Lung (tissue), 11 donors: ENCODE measurements at regions not wholly inside any gene's neighbourhood (a gene's known extent, or its start where the extent isn't known, plus 50 kb on each side); places are given as distances from the start of the nearest gene placed in this dataset.

Experiments used
- ATAC-seq: fragments of 200-7000 bp; cut with Tn5 transposase; one replicate; pipeline ENCODE4 v1.9.1; 2020; ENCODE audit warnings: moderate number of reproducible peaks; ENCODE audit not compliant: insufficient read depth, low FRiP score
- DNase-seq, 3 donors: peaks; one replicate each; pipeline ENCODE4 v3.0.0-alpha.2; 2013 to 2017
- H3K27ac ChIP-seq, 2 donors: one replicate each; pipeline ENCODE4 v1.5.1; 2013; ENCODE audit warnings: mild to moderate bottlenecking in 2 of 2, moderate library complexity in 2 of 2, control low read depth in 1 of 2, inconsistent platforms in 1 of 2, low read depth in 1 of 2, low read length in 1 of 2
- H3K27me3 ChIP-seq, 3 donors: one replicate each; pipeline ENCODE4 v1.5.1; 2013; ENCODE audit warnings: low read length in 2 of 3; ENCODE audit not compliant: control insufficient read depth in 3 of 3, insufficient read depth in 3 of 3
- H3K36me3 ChIP-seq, 4 donors: one replicate each; pipeline ENCODE4 v1.5.1; 2013; ENCODE audit warnings: low read length in 4 of 4, mild to moderate bottlenecking in 1 of 4, moderate library complexity in 1 of 4; ENCODE audit not compliant: control insufficient read depth in 4 of 4, insufficient read depth in 4 of 4
- H3K4me1 ChIP-seq, 5 donors: one replicate each; pipeline ENCODE4 v1.5.1; 2013; ENCODE audit warnings: low read length in 5 of 5, mild to moderate bottlenecking in 2 of 5, moderate library complexity in 1 of 5; ENCODE audit not compliant: control insufficient read depth in 5 of 5, insufficient read depth in 5 of 5
- H3K4me3 ChIP-seq: one replicate; pipeline ENCODE4 v1.5.1; 2013; ENCODE audit warnings: mild to moderate bottlenecking, control low read depth, moderate library complexity
- H3K9ac ChIP-seq, 2 donors: one replicate each; pipeline ENCODE4 v1.5.1; 2013; ENCODE audit warnings: low read length in 2 of 2, control low read depth in 1 of 2; ENCODE audit not compliant: insufficient read depth in 1 of 2
- H3K9me3 ChIP-seq, 4 donors: one replicate each; pipeline ENCODE4 v1.5.1; 2013; ENCODE audit warnings: low read length in 3 of 4, mild to moderate bottlenecking in 1 of 4, moderate library complexity in 1 of 4; ENCODE audit not compliant: control insufficient read depth in 4 of 4, insufficient read depth in 3 of 4
- WGBS, 2 donors: extraction: QIAGEN DNeasy Blood & Tissue Kit; methylation state at CpG; one replicate each; pipeline ENCODE4 v1.1.7; 2013; 5-methylcytosine and 5-hydroxymethylcytosine counted together
- TF ChIP-seq, protein P1 (sequence below): IDR thresholded peaks from 2 replicates; pipeline ENCODE4 v1.5.1; 2012; ENCODE audit warnings: mild to moderate bottlenecking; ENCODE audit errors: control extremely low read depth, extremely low read depth
- donor health status: control.
- donor health status: control.
- donor health status: Bipolar disorder and iron deficiency.
- donor health status: healthy.
- donor health status: DM: yes; HTN: yes; CAD: no.

DNA sequence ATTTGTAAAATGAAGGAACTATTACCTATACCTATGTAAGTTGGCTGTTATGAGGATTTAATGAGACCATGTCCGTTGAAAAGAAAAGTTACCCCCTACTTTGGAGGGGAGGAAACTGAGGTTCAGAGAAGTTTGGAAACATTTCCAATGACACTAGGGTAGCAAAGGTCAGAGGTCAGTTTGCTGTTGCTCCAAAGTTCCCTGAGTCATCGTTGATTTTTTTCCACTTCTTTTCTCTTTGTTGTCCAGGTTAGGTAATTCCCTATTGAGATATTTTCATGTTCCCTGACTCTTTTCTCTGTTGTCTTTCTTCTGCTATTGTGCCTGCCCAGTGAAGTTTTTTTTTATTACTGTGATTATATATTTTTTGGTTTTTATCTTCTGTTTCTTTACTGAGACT is 213.8 kb upstream of the C1orf174 start:
- H3K27me3 ChIP-seq = peaks cover 0 to 6% (median 0%) of the 10 kb centered on the region in 3 donors
- ATAC-seq = no peak
- WGBS, 2 donors = 84 to 91% methylated on average over 2 of the region's 2 CpGs
- peaks cover 0 to 6% (median 3%) of the 10 kb centered on the region in 4 donors for H3K9me3 ChIP-seq
- TF ChIP-seq, protein P1, sequence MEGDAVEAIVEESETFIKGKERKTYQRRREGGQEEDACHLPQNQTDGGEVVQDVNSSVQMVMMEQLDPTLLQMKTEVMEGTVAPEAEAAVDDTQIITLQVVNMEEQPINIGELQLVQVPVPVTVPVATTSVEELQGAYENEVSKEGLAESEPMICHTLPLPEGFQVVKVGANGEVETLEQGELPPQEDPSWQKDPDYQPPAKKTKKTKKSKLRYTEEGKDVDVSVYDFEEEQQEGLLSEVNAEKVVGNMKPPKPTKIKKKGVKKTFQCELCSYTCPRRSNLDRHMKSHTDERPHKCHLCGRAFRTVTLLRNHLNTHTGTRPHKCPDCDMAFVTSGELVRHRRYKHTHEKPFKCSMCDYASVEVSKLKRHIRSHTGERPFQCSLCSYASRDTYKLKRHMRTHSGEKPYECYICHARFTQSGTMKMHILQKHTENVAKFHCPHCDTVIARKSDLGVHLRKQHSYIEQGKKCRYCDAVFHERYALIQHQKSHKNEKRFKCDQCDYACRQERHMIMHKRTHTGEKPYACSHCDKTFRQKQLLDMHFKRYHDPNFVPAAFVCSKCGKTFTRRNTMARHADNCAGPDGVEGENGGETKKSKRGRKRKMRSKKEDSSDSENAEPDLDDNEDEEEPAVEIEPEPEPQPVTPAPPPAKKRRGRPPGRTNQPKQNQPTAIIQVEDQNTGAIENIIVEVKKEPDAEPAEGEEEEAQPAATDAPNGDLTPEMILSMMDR = no peak
- H3K9ac ChIP-seq = no peak overlapping the region
- H3K4me1 ChIP-seq = peaks cover 0 to under 1% (median 0%) of the 10 kb centered on the region in 5 donors
- no peaks in the 10 kb centered on the region for H3K36me3 ChIP-seq
- H3K4me3 ChIP-seq = no peak overlapping the region
- no peak for DNase-seq
- no peak overlapping the region for H3K27ac ChIP-seq

DNA sequence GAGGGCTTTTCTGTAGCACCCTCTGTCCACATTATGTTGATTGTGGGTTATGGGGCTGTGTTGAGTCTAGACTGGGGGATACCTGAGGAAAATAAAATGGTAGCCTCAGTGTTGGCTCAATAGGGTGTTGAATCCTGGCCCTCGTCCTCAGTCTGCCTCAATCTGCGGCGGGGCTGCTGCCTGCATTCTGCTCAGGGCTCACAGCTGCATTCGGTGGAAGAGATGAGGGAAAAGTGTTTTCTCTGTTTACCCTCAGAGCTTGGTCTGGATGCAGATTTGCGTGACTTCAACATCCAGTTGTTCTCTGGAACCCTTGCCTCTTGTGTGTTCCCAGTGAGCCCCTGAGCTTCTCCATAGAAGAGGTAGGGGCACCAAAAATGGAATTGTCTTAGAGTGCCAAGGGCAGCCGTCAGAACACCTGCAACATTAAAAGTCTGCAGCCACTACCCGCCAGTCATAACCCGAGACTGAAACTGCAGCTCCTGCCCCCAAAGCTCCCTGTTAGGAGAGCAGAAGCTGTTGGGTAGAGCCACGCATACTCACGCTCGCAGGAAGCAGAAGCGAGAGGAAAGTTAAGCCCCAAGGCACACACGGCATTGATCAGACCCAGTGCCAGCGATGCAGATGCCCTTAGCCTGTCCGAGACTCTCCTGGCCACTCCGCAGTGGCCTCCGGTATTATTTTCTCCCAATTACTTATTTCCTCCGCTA is 215.3 kb upstream of the C1orf174 start:
- Histone ChIP-seq H3K4me3 (no peak overlapping the region), H3K9ac (no peak overlapping the region), H3K27ac (no peak overlapping the region), H3K9me3 (peaks cover 0 to 6% (median 3%) of the 10 kb centered on the region in 4 donors), H3K4me1 (no peaks in the 10 kb centered on the region), H3K36me3 (no peaks in the 10 kb centered on the region), H3K27me3 (peaks cover 0 to 3% (median 0%) of the 10 kb centered on the region in 3 donors)
- ATAC-seq = no peak
- DNase-seq = no peak
- TF ChIP-seq, protein P1 = no peak
- WGBS, 2 donors = 86 to 88% methylated on average over 18 of the region's 18 CpGs

DNA sequence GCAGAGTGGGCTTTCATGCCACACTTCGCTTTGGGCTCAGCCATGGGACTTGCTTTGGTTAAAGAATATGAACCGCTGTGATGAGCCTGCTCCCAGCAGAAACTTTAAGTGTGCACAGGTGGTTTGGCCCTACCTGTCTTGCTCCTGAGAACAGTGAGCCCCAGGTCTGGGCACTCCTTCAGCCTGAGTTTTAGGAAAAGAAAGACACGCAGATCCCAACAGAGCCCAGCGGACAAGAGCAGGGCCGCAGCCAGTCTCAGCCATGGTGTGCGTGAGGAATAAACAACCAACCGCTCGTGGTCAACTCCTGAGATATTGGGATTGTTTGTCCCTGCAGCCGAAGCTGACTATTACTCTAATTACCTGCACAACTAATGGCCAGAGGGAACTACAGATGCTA is 217.1 kb upstream of the C1orf174 start:
- 90 to 97% methylated on average over 9 of the region's 9 CpGs for WGBS, 2 donors
- ATAC-seq (no peak), DNase-seq (no peak)
- Histone ChIP-seq H3K27me3 (peaks cover 0 to 3% (median 0%) of the 10 kb centered on the region in 3 donors), H3K4me3 (no peak overlapping the region), H3K36me3 (no peaks in the 10 kb centered on the region), H3K4me1 (no peaks in the 10 kb centered on the region), H3K9ac (no peak overlapping the region), H3K27ac (no peak overlapping the region), H3K9me3 (peaks cover 0 to 6% (median 1%) of the 10 kb centered on the region in 4 donors)
- TF ChIP-seq, protein P1 = no peak
